Muscle of back (tissue), 3 donors: ENCODE measurements at regions not wholly inside any gene's neighbourhood (a gene's known extent, or its start where the extent isn't known, plus 50 kb on each side); places are given as distances from the start of the nearest gene placed in this dataset.
"Not testable (repeated sequence)": the region's sequence is repeated elsewhere in the genome, so short reads cannot be mapped to it uniquely, and the experiment has no call there.

ENCODE experiments used
- DNase-seq, 3 donors: peaks; one replicate each; pipeline versions ENCODE4 v3.0.0 to v3.0.0-alpha.2; 2013

- not testable (repeated sequence) for DNase-seq
Observed at GRCh38 chr5:162621726-162622263, 554.2 kb downstream of the GABRG2 start.

GRCh38 chr5:162624110-162624509 is 556.5 kb downstream of the GABRG2 start:
- DNase-seq: no peak

GRCh38 chr5:162637481-162637880 is 569.9 kb downstream of the GABRG2 start:
- no peak for DNase-seq

DNA sequence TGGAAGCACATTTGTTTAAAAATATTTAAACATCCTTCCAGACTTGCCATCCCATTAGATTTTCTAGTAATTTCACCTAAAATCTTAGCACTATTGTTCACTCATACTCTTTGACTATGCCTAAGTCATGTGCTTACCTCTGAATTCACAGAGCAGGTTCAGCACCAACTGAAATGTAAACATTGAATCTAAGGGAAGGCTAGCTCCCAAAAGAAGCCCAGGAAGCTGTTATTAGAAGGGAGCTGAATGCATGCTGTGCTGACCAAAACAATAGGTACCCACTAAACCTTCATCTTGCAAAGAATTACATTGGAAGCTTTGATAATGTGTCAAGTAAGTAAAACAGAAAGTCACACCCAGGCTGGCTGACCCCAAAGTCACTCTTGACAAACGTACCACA is 571.3 kb downstream of the GABRG2 start:
- no peak for DNase-seq

DNA sequence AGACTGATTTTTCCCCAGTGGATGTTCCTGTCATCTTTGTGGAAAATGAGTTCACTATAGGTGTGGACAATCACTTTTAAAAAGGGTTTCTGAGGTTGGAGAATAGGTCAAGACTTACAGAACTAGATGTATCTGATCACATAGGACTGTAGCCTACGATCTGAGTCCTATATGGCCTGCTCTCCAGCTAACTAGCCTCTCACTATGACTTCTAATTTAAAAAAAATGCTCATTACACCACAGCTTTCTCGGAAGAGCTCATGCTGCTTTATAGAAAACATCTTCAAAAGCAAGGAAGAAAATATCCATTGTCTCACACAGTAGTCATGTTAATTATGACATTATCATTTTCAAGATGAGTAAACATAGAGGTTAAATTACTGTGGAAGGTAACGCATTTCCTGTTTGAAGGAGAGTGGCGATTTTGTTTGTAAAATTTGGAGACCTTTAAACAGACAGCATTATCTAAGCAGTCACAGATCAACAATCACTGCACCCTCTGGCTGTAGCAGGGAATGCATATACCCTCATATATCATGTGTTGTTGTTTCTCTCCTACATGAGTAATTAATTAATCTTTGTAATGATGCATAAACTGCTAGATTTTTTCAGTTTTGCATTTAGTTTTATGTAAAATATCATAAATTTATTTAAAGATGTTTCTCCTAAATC is 573.7 kb downstream of the GABRG2 start:
- no peak for DNase-seq

GRCh38 chr5:162654661-162655405 is 587.3 kb downstream of the GABRG2 start:
- no peak for DNase-seq

GRCh38 chr5:162657076-162657475 is 589.5 kb downstream of the GABRG2 start:
- DNase-seq: no peak

DNA sequence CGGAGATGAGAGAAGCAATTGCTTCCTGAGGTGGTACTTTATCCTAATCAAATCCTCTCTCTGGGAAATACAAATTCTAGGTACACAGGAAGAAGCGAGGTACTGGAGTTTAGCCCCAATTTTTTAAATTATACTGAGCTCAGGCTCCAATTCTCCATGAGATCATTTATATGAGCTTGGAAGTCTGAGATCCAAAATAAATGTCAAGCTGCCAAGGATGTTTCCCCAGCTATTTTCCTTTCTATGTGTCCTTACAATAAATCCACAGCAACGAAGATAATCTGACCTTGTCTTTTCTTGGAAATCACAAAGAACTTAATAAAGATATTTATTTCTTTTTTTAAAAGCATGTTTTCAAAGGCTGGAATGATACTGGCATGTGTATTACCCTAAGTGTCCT is 597.3 kb downstream of the GABRG2 start:
- peak; percentile 24 to 70 (median 42) for DNase-seq

- DNase-seq: peak in 1 of 3 donors; percentile 61
Observed at GRCh38 chr5:162668926-162669325, 601.4 kb downstream of the GABRG2 start.

DNA sequence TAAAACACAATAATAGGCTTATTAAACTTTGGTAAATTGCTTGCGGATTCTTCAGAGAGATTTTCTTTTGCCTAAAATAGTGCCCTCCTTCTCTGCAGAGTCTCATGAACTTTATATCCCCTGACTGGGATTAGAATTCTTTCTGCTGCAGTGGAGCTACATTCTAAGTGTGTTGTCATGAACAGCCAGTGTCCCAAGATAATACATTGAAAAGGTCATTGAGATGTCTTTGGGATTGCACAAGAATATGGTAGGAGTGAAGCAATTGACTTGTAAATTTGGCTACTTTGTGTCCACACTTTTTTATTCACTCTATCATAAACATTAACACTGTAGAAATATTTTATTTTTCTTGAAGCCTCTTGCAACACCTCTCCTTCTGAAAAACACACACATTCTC is 604.5 kb downstream of the GABRG2 start:
- DNase-seq: no peak

GRCh38 chr5:162683284-162683683 is 615.7 kb downstream of the GABRG2 start:
- DNase-seq: no peak

- DNase-seq: no peak
Observed at GRCh38 chr5:162684145-162684544, 616.6 kb downstream of the GABRG2 start.

DNA sequence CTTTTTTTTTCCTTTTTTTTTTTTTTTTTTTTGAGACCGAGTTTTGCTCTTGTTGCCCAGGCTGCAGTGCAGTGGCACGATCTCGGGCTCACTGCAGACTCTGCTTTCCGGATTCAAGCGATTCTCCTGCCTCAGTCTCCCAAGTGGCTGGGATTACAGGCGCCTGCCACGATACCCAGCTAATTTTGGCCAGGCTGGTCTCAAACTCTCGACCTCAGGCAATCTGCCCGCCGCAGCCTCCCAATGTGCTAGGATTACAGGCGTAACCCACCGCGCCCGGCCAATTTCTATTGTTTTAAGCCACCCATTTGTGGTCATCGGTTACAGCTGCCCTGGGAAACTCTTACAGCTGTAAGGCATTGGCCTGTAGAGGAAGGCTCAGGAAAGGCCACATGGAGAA is 617.7 kb downstream of the GABRG2 start:
- no peak for DNase-seq

- not testable (repeated sequence) for DNase-seq
Observed at GRCh38 chr5:162696272-162696671, 628.7 kb downstream of the GABRG2 start.

DNA sequence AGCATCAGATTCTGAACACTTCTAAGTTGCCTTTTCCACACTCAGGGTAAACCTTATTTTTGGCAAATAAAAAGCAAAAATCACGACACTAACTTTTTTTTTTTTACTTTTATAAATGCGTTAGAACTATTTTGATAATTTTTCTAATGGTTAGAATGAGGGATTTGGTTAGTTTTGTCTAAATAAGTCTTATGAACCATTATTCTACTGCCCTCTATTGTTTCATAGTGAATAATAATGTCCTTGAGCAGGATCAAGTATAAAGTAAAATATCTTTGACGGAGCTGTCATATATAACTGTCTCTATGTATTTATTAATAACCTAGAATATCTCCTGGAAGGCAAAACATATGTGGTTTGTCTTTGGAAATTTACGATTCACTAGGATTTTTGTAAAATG is 631.8 kb downstream of the GABRG2 start:
- peak in 1 of 3 donors; percentile 0 for DNase-seq

DNA sequence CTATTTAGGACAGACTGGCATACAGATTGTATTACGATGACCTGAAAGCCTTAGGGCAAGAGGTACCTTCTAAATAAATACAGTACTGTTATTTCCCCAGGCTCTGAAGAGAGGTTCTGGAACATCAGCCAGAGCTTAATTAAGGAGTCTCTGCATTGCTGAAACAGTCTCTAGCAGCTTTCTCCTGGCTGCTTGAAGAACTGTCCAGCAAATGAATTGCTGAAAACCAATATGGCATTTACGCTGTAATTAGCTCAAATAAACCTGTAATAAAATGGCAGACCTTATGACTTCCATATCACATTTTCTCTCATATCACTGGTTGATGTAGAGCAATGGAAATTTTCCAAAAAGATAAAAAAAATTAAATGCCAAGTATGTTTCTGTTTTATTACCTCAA is 636.3 kb downstream of the GABRG2 start:
- peak in 1 of 3 donors; percentile 5 for DNase-seq

DNA sequence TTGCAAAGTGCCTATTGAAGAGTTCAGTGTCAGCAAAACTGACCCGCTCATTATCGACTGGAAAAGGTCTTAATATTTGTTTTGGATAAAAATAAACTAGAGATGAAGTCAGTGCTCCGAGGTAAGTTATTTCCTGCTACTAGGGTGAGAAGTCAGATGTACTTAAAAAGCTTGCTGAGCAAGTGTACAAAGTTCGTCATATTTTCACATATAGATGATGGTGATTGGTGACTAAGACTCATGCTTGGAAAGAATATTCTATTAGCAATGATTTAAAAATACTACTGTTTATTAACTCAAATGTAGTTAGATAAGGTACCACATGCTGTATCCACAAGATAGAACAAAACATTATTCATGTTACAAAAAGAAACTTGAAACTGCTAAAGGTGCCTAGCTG is 643.7 kb downstream of the GABRG2 start:
- no peak for DNase-seq

DNA sequence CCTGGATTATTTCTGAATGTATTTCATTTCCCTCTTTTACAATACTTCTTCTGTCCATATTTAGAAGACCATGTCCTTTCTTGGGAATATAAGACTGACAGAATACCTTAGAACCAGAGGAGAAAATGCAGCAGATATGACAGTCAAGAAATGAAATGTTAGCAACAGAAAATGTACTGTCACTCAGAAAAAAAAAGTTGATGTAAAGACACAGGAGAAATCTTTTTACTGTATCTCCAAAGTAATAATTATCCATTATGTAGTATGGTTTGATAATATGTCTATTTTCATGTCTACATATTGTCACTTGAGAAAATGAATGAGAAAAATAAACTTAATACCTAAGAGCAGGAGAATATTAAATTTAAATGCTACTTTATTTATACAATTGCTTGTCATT is 652.1 kb downstream of the GABRG2 start:
- DNase-seq: no peak

DNA sequence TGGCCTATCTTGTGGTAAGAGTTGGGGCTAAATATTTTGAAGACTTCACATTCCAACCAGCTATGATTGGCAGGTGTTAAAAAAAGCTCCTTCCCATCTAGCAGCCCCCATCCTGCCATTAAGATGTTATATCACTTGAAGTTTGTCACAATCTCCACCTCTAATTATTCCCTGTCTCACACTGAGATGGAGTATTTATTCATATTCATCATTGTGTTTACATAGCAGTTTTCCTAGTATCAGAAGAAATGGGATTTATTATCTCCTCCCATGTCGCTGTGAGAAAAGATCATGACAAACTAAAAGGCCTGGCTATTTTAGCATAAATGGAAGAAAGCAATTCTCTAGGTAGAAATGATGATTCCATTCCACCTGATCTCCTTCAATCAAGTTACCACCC is 653.6 kb downstream of the GABRG2 start:
- DNase-seq: no peak

DNA sequence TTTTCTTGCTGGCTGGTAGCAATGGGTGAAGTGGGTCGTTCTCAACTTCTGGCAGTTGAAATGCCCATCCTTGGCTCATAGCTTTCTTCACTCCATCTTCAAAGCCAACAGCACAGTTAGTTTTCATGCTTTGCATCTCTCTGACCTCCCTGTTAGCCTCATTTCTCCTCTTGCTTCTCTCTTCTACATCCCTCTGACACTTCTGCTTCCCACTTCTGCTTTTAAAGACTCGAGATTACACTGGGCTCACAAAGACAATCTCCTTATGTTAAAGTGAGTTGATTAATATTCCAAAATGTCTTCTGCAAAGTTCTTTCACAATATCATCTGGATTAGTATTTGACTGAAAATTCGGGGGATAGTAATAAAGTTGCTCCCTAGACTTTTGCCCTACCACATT is 684.8 kb upstream of the CCNG1 start:
- no peak for DNase-seq

GRCh38 chr5:162762119-162762518 is 675.3 kb upstream of the CCNG1 start:
- peak; percentile 7 to 37 (median 11) for DNase-seq

GRCh38 chr5:162769019-162769418 is 668.4 kb upstream of the CCNG1 start:
- DNase-seq: no peak

- no peak for DNase-seq
Observed at GRCh38 chr5:162785673-162786072, 651.7 kb upstream of the CCNG1 start.
